SK-N-MC (cell line): ENCODE measurements at regions not wholly inside any gene's neighbourhood (a gene's known extent, or its start where the extent isn't known, plus 50 kb on each side); places are given as distances from the start of the nearest gene placed in this dataset.

Source experiments
- EZH2 ChIP-seq: fragments of 200-600 bp; sonication (generic); IDR thresholded peaks from one replicate; pipeline ENCODE4 v1.6.1; 2017; ENCODE audit warnings: antibody characterized with exemption
- POLR2AphosphoS5 ChIP-seq: IDR thresholded peaks from 2 replicates; pipeline ENCODE4 v1.6.1; 2012; ENCODE audit warnings: mild to moderate bottlenecking, low read depth, low read length, borderline replicate concordance

DNA sequence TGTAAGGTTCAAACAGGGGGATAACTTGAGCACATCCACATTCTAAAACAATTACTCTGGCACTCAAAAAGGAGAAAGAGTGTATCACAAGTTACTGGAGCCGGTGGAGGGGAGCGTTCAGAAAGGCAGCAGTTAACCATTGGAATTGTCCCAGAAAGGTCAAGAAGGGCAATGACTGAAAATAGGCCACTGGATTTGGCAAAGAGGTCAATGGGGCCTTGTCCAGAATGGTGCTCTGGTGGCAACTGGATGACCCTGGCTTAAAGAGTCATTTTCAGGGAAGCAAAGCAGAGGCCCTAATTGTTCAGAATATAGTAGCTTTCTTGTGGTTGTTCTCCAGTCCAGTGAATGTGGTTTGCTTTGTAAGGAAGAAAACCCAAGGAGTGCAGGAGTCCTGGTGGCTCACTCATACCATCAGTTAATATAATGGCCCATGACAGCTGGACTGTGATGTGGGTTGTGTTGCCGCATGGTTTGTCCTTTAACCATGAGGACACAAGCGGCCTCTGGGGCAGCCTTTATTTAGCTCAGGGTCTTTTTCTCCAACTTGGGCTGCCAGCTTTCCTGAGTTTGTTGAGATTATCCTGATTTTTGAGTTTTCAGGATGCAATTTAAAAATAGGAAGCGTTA is 142.8 kb upstream of the PELI2 start:
- TF ChIP-seq POLR2AphosphoS5 (no peak), EZH2 (no peak)
